ENCODE measurements at regions not wholly inside any gene's neighbourhood (a gene's known extent, or its start where the extent isn't known, plus 50 kb on each side); places are given as distances from the start of the nearest gene placed in this dataset.
"Not testable (repeated sequence)": the region's sequence is repeated elsewhere in the genome, so short reads cannot be mapped to it uniquely, and the experiment has no call there.

GRCh38 chr11:47928426-47928825 lies 51.9 kb upstream of the PTPRJ start:
- DNase-seq = no peak

- DNase-seq = peak; percentile 29
Observed at GRCh38 chr11:47924184-47924691, 56.1 kb upstream of the PTPRJ start.

- DNase-seq = no peak
Observed at GRCh38 chr11:47923667-47924066, 56.7 kb upstream of the PTPRJ start.

- DNase-seq = not testable (repeated sequence)
Observed at GRCh38 chr11:47921080-47921555, 59.2 kb upstream of the PTPRJ start.

- no peak for DNase-seq
Observed at GRCh38 chr11:47918882-47919495, 61.4 kb upstream of the PTPRJ start.

- no peak for DNase-seq
Observed at GRCh38 chr11:47918370-47918690, 62.0 kb upstream of the PTPRJ start.

- no peak for DNase-seq
Observed at GRCh38 chr11:47917599-47918369, 62.6 kb upstream of the PTPRJ start.

- DNase-seq = no peak
Observed at GRCh38 chr11:47916361-47916841, 64.0 kb upstream of the PTPRJ start.

GRCh38 chr11:47915783-47916182 lies 64.6 kb upstream of the PTPRJ start:
- no peak for DNase-seq

- peak; percentile 13 for DNase-seq
Observed at GRCh38 chr11:47915374-47915773, 65.0 kb upstream of the PTPRJ start.

GRCh38 chr11:47914743-47915142 lies 65.6 kb upstream of the PTPRJ start:
- no peak for DNase-seq

- DNase-seq = no peak
Observed at GRCh38 chr11:47913529-47914244, 65.5 kb upstream of the NUP160 start.

- DNase-seq = no peak
Observed at GRCh38 chr11:47912843-47913437, 64.8 kb upstream of the NUP160 start.

GRCh38 chr11:47911149-47911548 lies 63.0 kb upstream of the NUP160 start:
- DNase-seq = no peak

GRCh38 chr11:47908198-47908597 lies 60.0 kb upstream of the NUP160 start:
- DNase-seq = no peak

GRCh38 chr11:47907499-47907898 lies 59.3 kb upstream of the NUP160 start:
- DNase-seq = no peak

GRCh38 chr11:47906066-47906465 lies 57.9 kb upstream of the NUP160 start:
- DNase-seq = no peak

- DNase-seq = no peak
Observed at GRCh38 chr11:47905358-47906059, 57.4 kb upstream of the NUP160 start.

GRCh38 chr11:47904808-47905207 lies 56.7 kb upstream of the NUP160 start:
- no peak for DNase-seq

- DNase-seq = no peak
Observed at GRCh38 chr11:47904048-47904447, 55.9 kb upstream of the NUP160 start.

- DNase-seq = no peak
Observed at GRCh38 chr11:47899801-47900200, 51.7 kb upstream of the NUP160 start.

Measured in stimulated activated CD4-positive, alpha-beta T cell treated with anti-CD3 and anti-CD28 coated beads, Interleukin-1b, Interleukin-23, amount 100 ng/mL, for 48 hours (primary cell).